ENCODE measurements at regions not wholly inside any gene's neighbourhood (a gene's known extent, or its start where the extent isn't known, plus 50 kb on each side); places are given as distances from the start of the nearest gene placed in this dataset.

DNA sequence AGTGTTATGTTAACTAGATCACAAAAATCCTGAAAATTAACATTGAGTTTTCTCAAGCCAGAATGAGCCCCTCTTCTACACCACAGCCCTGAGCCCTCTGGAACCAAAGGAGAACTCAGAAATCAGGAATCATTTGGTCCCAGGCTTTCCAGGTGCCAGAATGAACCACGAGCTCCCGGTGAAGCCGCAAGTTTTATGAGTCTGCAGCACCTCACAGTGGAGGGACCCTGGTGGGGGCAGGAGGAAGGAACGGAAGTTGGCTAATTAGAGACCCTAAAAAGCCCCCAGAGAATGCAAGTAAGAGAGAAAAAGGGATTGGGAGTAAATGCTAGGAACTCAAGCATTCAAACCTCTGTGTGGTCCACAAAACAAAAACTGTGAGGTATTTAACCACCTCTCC is 52.9 kb upstream of the BCL2L14 start:
- Mint-ChIP-seq H3K36me3 (ENCODE audit: low read depth) (no peaks in the 10 kb centered on the region), H3K27ac (ENCODE audit: unreplicated experiment) (no peak overlapping the region), H3K27me3 (ENCODE audit: low read depth) (no peaks in the 10 kb centered on the region), H3K4me1 (ENCODE audit: low read depth) (peaks cover 18% of the 10 kb centered on the region), H3K9me3 (ENCODE audit: low read depth) (no peaks in the 10 kb centered on the region), H3K4me3 (ENCODE audit: unreplicated experiment) (no peak overlapping the region)
- DNase-seq (ENCODE audit: low spot score), result no peak
- TF ChIP-seq, protein P1, sequence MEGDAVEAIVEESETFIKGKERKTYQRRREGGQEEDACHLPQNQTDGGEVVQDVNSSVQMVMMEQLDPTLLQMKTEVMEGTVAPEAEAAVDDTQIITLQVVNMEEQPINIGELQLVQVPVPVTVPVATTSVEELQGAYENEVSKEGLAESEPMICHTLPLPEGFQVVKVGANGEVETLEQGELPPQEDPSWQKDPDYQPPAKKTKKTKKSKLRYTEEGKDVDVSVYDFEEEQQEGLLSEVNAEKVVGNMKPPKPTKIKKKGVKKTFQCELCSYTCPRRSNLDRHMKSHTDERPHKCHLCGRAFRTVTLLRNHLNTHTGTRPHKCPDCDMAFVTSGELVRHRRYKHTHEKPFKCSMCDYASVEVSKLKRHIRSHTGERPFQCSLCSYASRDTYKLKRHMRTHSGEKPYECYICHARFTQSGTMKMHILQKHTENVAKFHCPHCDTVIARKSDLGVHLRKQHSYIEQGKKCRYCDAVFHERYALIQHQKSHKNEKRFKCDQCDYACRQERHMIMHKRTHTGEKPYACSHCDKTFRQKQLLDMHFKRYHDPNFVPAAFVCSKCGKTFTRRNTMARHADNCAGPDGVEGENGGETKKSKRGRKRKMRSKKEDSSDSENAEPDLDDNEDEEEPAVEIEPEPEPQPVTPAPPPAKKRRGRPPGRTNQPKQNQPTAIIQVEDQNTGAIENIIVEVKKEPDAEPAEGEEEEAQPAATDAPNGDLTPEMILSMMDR (IDR thresholded peaks at IDR 0.05), result peak; percentile 62

DNA sequence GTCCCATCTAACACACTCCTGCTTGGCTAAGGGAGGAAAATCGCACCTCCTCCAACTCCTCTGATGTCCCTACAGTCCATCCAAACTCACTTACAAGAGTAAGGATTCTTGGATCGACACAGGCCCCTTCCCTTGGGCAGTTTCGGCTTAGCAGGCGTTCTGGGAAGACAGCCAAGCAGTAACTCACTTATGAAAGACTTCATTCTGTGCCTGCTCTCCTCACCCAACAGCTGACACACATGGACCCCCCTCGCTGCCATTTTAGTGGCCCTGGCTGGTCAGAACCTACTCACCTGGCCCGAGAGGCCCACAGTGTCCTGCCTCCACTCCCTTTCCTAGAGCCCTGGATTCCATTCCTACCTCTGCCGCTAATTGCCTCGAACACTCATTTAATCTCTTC is 52.3 kb upstream of the BCL2L14 start:
- H3K4me3 Mint-ChIP-seq (ENCODE audit: unreplicated experiment), result no peak overlapping the region
- H3K27ac Mint-ChIP-seq (ENCODE audit: unreplicated experiment), result no peak overlapping the region
- H3K36me3 Mint-ChIP-seq (ENCODE audit: low read depth), result no peaks in the 10 kb centered on the region
- TF ChIP-seq, protein P1 (IDR thresholded peaks at IDR 0.05), result no peak
- no peak for DNase-seq (ENCODE audit: low spot score)
- peaks cover 18% of the 10 kb centered on the region for H3K4me1 Mint-ChIP-seq (ENCODE audit: low read depth)
- H3K9me3 Mint-ChIP-seq (ENCODE audit: low read depth), result no peaks in the 10 kb centered on the region
- H3K27me3 Mint-ChIP-seq (ENCODE audit: low read depth), result no peaks in the 10 kb centered on the region

DNA sequence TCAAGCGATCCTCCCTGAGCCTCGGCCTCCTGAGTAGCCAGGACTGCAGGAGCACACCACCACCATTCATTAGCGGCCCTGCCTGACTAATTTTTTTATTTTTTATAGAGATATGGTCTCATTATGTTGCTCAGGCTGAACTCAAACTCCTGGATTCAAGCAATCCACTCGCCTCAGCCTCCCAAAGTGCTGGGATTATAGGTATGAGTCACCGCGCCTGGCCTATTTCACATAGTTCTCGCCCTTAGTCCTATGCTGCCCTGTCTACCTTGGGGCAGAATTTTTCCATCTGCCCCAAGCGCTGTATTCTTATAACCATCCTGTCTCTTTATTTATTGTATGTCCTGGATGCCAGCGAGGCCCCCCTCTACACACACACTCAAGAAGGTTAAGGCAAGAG is 50.9 kb upstream of the BCL2L14 start:
- Mint-ChIP-seq H3K27ac (ENCODE audit: unreplicated experiment) (no peak overlapping the region), H3K4me1 (ENCODE audit: low read depth) (peaks cover 18% of the 10 kb centered on the region), H3K9me3 (ENCODE audit: low read depth) (no peaks in the 10 kb centered on the region), H3K27me3 (ENCODE audit: low read depth) (no peaks in the 10 kb centered on the region), H3K4me3 (ENCODE audit: unreplicated experiment) (no peak overlapping the region), H3K36me3 (ENCODE audit: low read depth) (no peaks in the 10 kb centered on the region)
- DNase-seq (ENCODE audit: low spot score), result no peak
- TF ChIP-seq, protein P1 (IDR thresholded peaks at IDR 0.05), result no peak

DNA sequence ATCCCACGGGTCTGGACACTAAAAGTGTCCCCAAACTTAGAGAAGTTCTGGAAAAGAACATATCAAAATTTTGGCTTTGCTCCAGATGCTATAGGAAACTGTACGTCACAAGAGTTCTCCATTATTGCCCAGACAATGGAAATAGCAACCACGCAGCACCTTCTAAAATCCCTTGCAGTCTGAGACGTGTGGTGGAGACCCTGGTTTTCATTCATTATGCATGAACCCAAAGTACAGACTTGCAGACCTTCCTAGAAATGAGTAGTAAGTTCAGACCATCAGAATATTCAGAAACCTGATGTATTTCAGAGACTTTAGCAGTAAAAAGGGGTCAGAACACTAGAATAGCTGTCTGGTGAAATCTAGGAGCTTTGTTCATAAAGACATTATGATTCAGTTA is 50.0 kb upstream of the BCL2L14 start:
- DNase-seq (ENCODE audit: low spot score), result no peak
- Mint-ChIP-seq H3K36me3 (ENCODE audit: low read depth) (no peaks in the 10 kb centered on the region), H3K4me3 (ENCODE audit: unreplicated experiment) (no peak overlapping the region), H3K9me3 (ENCODE audit: low read depth) (no peaks in the 10 kb centered on the region), H3K27ac (ENCODE audit: unreplicated experiment) (no peak overlapping the region), H3K4me1 (ENCODE audit: low read depth) (peaks cover 18% of the 10 kb centered on the region), H3K27me3 (ENCODE audit: low read depth) (no peaks in the 10 kb centered on the region)
- TF ChIP-seq, protein P1 (IDR thresholded peaks at IDR 0.05), result no peak
